Umbilical cord (tissue), 1 donor: ENCODE measurements at regions not wholly inside any gene's neighbourhood (a gene's known extent, or its start where the extent isn't known, plus 50 kb on each side); places are given as distances from the start of the nearest gene placed in this dataset.

Experiments used
- DNase-seq: peaks from one replicate; pipeline ENCODE4 v3.0.0-alpha.2; 2015; ENCODE audit warnings: low spot score

DNA sequence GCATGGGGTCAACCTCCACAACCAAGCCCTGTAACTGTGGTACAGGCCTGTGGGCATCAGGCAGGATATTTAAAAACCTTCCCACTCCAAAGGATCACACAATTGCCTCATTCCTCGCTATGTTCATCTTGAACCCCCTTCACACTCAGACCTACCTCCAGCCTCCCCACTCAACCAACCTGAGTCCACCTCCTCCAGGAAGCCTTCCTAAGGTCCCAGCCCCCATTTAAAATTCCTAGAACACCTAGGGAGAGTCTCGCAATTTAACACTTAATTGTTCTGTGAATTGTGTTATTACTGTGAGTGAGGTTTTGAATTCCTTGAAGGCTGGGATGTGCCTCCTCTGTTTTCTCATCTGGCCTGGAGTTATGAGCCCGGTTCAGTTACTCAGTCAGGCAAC lies 93.1 kb upstream of the SMNDC1 start:
- DNase-seq, result no peak

DNA sequence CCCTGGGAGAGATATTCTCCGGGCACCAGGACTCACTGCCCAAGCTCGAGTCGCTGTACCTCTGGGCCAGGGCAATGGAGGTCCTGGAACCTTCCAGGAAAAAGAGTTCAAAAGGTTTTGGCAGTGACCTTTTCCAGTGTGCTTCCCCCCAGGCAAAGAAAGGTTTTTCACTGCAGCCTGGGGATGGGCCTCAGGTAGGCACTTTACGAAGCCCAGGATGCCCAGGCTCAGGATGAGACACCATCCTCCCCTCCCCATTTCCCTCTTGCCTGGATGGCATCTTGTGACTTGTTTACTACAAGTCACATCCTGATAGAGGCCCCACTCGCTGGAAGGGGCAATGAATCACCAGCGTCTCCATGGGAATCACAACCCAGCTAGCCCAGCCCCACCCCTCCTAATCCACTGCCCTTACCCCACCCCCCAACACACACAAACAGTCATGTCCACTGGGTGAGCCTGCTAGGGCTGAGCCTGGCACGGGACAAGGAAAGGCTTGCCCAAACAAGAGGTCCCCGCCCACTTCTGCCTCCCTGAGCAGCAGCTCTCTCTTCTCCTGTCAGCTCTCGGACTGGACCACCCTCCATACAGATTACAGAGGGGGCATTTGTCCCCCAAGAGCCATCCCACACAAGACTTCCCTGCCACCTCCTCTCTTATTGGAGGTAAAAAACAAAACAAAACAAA lies 93.8 kb upstream of the SMNDC1 start:
- peak; percentile 87 for DNase-seq

DNA sequence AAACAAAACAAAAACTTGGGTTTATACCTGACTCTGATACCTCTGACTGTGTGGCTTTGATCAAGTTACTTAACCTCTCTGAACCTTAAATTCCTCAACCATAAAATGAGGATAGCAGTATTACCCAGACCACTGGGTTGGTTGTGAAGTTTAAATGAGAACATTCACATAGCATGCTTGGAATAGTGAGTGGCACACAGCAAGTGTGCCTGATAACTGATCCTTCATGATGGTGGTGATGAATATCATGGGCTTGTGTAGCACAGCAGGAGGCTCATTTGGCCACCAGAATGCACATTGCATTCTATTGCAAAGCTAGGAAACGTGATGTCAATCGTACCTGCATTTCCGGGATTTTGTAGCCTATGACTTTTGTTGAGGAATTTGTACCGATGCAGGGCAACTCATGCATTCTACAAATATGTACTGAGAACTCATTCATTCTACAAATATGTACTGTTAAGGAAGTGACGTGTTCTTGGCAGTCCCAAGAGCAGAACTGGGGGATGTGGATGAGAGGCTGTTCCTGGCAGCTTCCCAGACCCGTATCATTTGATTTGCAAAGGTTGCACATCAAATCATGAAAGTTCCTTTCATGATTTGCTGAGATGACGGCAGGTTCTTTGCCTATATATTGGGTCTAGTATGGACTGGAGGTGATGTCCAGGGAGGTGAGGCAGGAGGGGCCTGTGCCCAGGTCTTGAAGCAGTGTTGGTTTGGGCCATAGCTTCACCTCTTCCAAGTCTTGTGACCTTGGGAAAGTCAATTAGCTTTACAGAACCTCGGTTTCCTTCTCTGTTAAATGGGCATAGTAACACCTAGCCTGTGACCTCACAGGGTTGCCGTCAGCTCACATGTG lies 94.6 kb upstream of the SMNDC1 start:
- DNase-seq, result peak; percentile 88

DNA sequence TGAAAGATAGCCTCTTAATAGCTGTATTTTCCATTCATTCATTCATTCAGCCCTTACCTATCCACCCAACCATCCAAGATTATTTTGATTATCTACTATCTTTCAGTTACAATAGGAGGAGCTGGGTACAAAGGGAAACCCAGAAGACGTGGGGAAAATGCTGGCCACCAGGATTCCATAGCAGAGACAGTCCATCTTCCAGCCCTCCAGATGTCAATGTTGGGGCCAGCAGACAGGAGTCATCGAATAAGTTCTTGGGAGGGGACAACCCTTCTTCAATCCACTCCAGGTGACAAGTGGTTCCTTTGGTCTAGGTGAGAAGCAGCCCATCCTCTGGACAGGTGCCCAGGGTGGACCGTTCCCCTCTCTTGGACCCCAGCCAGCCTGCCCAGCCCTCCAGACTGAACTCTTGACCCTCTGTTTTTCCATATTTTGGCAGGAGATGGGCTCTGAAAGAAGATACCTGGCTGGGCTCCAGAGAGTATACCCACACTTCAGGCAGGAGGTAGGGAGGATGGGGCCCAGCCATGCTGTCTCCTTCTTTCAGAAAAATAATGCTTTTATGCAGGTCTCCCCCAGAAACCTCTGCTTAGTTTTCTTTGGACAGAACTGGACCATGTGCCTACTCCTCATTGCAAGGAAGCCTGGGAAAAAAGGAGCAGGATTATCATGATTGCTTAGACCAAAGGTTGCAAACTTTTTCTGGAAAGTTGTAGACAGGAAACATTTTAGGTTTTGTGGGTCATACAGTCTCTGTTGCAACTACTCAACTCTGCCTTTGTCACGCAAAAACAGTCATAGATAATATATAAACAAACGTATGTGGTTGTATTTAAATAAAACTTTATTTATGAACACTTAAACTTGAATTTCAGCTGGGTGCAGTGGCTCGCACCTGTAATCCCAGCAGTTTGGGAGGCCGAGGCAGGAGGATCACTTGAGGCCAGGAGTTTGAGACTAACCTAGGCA lies 95.5 kb upstream of the SMNDC1 start:
- DNase-seq, result no peak

DNA sequence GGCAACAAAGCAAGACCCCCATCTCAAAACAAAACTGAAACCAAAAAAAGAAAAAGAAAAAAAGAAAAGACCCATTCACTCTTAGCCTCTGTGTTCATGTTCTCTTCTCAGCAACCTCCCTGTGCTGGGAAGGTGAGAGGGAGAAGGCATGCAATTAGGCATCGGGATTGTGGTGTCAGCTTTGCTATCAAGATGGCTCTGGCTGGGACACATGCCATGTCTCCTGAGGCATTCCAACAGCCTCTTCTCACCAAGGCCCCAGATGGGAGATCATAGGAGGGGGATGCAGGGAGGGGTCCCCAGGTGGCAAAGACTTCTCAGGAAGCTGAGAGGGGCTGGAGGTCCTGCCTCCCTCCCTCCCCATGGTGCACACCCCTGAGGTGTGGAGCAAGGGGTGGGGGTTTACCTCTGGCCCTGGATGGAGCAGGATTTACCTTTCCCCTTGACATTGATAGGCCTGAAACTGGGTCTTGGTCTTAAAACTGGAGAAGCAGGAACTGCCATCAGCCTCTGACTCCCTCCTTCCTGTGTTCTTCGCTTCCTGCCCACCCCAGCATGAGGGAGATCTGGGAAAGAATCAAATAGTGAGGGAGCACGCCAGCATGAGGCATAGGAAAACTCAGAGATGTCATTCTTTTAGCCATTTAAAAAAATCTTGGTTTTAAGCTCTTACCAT lies 96.2 kb upstream of the DUSP5 start:
- no peak for DNase-seq

DNA sequence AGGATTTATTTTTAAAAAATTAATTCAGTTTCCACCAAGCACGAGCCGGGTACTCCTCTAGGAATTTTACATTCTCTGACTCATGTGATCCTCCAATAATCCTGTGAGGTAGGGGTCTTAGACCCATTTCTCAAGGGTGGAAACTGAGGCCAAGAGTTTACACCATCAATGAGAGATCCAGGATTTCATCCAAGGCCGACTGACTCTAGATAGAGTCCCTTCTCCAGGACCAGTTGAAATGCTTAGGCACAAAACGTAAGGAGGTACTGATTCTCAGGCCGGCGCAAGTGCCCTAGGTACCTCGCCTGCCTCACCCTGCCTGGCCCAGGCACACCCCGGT lies 95.7 kb upstream of the DUSP5 start:
- no peak for DNase-seq

DNA sequence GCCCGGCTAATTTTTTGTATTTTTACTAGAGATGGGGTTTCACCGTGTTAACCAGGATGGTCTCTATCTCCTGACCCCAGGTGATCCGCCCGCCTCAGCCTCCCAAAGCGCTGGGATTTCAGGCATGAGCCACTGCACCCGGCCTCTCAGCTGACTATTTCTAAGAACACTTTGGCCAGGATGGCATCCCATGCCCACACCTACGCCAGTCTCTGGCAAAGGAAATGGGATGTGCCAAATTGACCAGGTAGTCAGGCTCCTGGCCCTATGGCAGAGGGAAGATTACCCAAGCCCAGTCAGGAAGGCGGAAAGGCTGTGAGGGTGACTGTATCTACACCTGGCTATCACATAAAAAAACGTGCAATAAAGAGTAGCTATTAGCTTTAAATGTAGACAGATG lies 94.1 kb upstream of the DUSP5 start:
- DNase-seq, result no peak

DNA sequence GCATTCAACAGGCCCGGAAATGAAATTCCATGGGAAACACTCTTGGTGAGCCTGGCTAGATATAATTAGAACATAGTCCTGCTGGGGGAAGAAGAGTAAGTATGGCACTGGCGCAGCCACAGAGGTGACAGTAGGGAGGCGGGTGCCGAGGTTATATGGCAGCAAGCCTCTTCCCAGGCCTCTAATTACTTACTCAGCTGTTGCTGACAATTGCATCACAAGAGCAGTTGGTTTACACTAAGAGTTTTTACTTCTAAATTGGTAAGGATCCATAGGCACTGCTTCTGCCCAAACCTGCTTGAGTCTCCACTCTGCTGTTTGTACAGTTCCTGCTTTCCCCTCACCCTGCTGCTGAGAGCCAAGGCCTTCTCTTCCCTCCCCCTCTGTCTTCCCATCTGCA lies 93.3 kb upstream of the DUSP5 start:
- DNase-seq, result no peak

DNA sequence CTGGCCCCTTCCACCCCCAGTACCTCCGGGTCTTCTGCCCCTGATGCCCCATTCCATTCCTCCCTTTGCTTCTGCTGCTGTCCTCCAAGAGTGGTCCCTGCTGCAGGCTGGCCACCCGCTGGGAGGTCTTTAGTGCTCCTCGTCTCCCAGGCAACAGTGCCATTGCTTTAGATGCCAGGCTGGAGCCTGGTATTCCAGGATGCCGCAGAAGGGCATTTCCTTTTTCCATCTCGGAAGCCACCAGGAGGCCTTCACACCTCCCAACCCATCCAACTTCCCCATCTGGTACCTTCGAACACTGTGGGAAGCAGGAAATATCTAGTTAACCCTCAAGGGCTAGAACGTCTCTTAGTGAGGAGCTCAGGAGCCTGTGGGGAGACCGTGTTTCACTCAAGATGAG lies 92.9 kb upstream of the DUSP5 start:
- DNase-seq, result no peak

DNA sequence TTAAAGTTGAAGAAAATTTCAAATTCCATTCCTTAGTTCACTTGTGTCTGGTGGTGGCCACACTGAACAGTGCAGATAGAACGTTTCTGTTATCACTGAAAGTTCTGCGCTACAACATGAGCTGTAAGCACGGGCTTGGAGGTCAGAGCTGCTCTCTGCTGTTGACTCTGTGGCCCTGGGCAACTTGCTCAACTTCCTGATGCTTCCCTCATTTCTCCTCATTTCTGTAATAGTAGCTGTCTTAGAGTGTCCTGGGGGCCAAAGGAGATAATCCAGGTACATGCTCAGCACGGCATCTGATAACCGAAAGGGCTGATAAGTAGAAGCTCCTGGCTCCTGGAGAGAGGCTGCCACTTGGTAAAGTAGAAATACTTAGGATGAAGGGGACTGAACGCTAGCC lies 92.3 kb upstream of the DUSP5 start:
- no peak for DNase-seq

DNA sequence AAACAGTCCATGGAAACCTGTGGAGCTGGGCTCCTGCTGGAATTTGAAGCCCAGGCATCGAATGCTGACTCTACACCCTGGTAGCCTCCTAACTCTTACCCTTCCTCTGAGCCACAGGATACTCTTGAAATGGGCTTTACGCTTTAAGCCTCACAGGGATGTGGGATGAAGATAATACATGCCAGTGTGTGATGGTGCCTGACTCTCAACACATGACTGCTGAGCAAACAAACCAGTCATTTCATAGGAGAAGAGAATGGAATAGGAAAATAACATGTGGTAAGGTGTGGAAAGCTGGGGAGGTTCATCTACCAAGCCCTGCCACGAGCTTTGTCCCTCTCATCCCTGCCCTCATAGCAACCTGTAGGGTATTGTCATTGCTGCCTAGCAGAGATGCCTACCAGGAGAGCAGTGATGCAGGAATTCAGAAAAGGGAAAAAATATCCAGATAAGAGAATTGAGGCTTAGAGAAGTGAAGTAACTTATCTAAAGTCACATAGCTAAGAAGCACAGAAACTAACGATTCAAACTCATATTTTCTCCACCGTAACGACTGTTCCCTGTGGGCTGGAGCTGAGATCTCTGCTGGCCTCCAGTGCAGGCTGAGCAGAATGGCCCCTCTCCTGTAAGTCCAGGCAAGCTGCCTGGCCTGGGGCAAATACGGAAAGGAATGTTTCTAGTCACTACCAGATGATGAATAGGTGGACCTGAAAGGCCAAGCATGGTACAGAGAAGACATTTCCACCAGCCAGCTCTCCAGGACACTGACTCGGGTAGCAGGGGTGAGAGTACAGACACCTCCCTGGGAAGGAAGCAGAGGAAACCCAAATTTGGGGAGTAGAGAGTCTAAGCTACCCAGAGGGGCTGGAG lies 90.2 kb upstream of the DUSP5 start:
- no peak for DNase-seq

DNA sequence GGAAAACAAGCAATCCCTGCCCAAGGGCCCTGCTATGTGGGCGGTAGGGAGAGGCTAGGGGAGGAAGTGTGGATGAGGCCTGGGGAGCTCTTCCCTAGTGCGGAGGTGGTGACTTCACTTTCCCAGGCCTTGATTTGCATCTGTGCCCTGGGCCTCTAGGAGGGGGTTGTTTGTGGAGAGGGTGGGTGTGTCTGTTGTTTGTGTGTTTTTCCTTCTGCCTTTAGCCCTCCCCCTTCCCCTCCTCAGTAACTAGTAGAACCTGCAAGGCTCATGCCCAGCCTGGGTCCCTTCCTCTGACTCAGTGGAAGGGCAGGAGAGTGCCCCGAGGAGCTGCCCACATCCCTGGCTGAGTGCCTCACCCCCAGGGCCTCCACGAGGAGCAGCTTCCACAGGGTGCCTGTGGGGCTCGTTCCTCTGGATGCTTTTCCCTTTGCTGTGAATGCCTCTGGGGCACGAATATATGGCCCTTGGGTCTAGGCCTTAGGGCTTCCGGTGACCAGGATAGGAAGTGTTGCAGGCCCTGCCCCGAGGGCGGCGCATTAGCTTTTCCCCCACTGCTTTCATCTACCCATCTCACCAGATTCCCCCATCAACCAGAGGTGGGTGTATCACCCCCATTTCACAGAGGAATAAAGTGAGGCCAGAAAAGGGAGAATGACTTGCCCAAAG lies 89.4 kb upstream of the DUSP5 start:
- DNase-seq, result no peak

DNA sequence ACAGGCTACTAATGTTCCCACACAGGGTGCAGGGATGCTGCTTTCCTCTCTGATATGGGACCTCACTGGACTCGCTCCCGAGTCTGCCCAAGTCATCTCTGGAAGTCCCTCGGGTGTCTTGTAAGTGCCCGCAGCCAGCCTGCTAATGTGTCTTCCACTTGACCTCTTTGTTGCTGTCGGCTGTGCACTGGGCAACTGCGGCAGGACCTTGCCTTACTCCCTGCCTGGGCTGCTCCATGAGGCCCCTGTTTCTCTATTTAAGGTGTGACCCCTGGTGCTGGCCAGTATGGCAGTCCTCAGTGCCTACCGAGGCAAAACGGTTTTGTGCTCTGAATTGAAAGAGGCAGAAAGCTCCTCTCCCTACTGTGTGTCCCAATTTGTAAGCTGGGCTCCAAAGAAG lies 88.8 kb upstream of the DUSP5 start:
- DNase-seq, result no peak

DNA sequence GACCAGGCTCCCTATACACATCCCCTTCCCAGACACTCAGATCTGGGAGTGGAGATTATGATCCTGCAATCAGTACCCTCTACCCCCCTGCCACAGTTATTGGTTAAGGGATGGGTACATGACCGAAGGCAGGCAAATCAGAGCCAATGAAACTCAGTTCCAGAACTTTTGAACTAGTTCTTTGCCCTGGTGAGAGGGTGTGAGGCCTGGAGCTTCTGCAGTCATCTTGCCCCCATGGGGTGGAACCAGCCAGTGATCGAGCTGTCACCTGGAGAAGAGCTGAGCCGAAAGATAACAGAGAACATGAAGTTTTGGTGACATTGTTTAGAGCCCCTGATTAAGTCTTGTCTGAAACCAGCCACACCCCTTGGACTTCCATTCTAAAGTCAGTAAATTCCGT lies 88.2 kb upstream of the DUSP5 start:
- no peak for DNase-seq

DNA sequence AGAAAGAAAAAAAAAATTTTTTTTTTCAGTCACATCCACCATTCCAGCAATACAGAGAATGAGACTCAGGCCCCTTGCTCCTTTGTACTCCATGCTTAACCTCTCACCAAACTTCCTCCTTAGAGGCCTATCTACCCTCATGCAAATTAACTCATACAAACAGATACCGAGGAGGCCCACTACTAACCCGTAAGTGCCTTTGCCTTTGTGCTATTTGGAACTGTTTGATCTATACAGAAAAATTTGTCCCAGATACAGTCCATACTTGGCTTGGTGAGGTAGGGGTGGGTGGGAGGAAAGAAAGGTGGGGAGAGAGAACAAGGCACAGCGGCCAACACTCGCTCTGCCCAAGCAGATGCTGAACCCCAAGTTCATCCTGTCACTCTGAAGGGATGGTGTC lies 87.8 kb upstream of the DUSP5 start:
- no peak for DNase-seq

DNA sequence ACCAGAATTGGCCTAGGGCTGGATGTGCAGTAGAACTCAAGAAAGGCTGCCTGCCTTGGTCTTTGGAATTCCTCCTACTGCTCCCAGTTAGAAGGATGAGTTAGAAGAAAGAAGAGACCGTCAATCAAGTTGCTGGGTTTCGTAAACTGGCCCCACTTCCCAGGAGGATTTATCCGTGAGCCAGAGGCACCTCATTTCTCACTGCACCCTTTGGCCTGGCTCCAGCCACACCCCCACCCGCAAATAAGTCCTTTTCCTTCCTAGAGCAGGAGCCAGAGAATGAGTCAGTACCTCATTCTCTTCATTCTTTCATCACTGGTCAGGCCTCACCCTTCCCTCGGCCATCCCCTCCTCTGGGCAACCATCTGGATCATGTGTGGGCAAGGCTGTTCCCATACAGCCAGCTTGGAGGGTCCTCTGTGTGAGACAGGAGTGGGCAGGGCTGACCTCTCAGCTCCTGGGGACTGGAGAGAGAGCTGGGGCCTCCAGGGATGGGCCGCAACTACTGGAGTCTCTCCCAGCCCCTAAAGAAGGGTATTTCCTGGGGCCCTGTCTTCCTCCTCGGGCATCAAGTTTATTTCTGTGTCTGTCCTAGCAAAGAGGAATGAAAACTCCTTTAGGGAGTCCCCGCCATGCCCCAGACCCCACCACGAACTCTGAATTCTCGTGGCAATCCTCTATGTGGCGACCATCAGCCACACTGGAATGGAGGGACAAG lies 87.2 kb upstream of the DUSP5 start:
- DNase-seq, result peak; percentile 83

DNA sequence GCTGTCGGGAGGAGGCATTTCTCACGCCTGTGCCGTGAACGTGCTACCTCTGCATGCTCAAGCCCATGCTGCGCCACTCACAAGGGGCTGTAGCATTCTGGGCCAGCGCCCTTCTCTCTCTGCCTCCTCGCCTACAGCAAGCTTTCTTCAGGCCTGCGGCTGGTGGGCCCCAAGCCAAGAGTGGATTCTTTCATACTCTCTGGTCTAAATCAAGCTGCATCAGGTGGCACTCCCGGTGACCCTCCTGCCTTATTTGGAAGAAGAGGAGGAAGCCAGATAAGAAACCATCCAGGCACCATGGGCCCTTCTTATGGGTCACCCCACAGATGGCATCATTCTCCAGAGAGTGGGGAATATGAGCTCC lies 86.7 kb upstream of the DUSP5 start:
- peak; percentile 76 for DNase-seq

DNA sequence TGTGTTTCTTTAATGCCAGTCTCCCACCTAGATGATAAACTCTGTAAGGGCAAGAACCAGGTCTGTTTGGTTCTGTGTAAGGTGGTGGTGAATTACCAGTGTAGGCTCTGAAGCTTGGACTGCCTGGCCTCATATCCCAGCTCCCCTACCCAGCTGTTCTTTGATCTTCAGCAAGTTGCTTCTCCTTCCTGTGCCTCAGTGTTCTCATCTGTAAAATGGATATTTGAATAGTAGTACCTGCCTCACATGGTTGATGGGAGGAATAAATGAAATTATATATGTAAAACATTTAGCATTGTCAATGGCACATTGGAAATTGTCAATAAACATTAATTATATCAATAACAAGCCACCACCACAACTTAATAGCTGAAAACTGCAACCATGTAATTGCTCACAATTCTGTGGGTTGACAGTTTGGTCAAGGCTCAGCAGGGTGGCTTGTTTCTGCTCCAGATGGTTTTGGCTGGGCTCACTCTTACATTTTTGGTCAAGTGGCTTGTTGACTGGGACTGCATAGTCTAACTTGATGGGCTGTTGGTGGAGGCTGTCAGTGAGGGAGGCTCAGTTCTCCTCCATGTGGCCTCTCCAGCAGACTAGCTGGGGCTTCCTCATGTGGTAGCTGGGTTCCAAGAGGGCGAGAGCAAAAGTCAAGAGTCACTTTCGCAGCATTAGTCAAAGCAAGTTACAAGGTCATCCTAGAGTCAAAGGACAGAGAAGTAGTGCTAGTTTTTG lies 84.5 kb upstream of the DUSP5 start:
- no peak for DNase-seq
